Heart left ventricle (tissue), 13 donors: ENCODE measurements at regions not wholly inside any gene's neighbourhood (a gene's known extent, or its start where the extent isn't known, plus 50 kb on each side); places are given as distances from the start of the nearest gene placed in this dataset.

ENCODE experiments used
- POLR2A ChIP-seq, 2 donors: fragments of 450-650 bp; IDR thresholded peaks; one replicate each; pipeline ENCODE4 v1.6.1; 2017; ENCODE audit warnings: antibody characterized with exemption in 2 of 2, mild to moderate bottlenecking in 2 of 2, moderate library complexity in 2 of 2
- TF ChIP-seq, protein P1 (sequence below), 12 donors: fragments of 200-600 bp; sonication (generic) in 4 of 12; IDR thresholded peaks; one replicate each; pipeline versions ENCODE4 v1.5.0 to v1.8.0; 2018 to 2022; ENCODE audit warnings: antibody characterized with exemption in 12 of 12, mild to moderate bottlenecking in 5 of 12
- donor health status: ischemic (EF 13 %, LVEDD 7.1; RV severe dilation, severe dysfunction).
- donor health status: DM: no; HTN: yes; CAD: no.
- donor health status: DM: no; HTN: no; CAD: no.
- donor health status: ischemic (EF 25% LVEDD 6.9; RV normal size, moderate dysfunction).
- donor health status: ischemic (EF 25% LVEDD 5.7; RV mildly dilated, moderate dysfunction).
- donor health status: ischemic (EF 35%, LVEDD 5.7; RV mildly dilated, moderate dysfunction).
- donor health status: nonischemic (EF 11% LVEDD 7.7; RV severe dilation, severe dysfunction).
- donor health status: DM: yes; HTN: yes; CAD: no.
- donor health status: PGD.
- donor health status: ischemic (EF 29% LVEDD 5.4; RV normal size, mild dysfunction).
- donor health status: nonischemic (EF 23%, LVEDD 6.1; RV moderate dilation, normal function).

DNA sequence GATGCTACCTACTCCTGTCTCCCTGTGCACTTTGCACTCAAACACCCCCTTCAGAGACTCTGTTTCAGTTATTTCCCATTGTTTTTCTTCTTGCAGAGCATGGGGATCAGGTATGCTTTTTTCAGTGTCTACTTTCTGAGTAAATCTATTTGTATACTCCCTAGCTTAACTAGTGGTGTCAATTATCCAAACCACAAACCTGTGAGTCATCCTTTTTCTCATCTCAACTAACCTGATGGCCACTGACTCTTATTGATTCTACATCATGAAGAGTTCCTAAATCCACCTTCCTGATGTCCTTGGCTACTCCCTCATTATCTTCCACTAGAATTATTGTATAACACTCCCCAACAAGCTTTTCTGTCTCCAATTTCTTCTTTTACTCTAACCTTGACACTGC is 68.0 kb downstream of the DIPK2A start:
- TF ChIP-seq, protein P1, sequence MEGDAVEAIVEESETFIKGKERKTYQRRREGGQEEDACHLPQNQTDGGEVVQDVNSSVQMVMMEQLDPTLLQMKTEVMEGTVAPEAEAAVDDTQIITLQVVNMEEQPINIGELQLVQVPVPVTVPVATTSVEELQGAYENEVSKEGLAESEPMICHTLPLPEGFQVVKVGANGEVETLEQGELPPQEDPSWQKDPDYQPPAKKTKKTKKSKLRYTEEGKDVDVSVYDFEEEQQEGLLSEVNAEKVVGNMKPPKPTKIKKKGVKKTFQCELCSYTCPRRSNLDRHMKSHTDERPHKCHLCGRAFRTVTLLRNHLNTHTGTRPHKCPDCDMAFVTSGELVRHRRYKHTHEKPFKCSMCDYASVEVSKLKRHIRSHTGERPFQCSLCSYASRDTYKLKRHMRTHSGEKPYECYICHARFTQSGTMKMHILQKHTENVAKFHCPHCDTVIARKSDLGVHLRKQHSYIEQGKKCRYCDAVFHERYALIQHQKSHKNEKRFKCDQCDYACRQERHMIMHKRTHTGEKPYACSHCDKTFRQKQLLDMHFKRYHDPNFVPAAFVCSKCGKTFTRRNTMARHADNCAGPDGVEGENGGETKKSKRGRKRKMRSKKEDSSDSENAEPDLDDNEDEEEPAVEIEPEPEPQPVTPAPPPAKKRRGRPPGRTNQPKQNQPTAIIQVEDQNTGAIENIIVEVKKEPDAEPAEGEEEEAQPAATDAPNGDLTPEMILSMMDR (IDR thresholded peaks at IDR 0.05): no peak
- TF ChIP-seq POLR2A (IDR thresholded peaks at IDR 0.05): no peak
